Left ventricle myocardium inferior (tissue), 1 donor: ENCODE measurements at regions not wholly inside any gene's neighbourhood (a gene's known extent, or its start where the extent isn't known, plus 50 kb on each side); places are given as distances from the start of the nearest gene placed in this dataset.

ENCODE experiments used
- DNase-seq: peaks from one replicate; pipeline ENCODE4 v3.0.0-alpha.2; 2020
- H3K27ac ChIP-seq: fragments of 200-600 bp; replicated peaks from 2 replicates; pipeline ENCODE4 v1.8.0; 2021
- H3K27me3 ChIP-seq: fragments of 200-600 bp; 2 replicates; pipeline ENCODE4 v1.8.0; 2021; ENCODE audit warnings: low read depth
- H3K36me3 ChIP-seq: fragments of 200-600 bp; 2 replicates; pipeline ENCODE4 v1.8.0; 2021
- H3K4me1 ChIP-seq: fragments of 200-600 bp; 2 replicates; pipeline ENCODE4 v1.8.0; 2021
- H3K4me3 ChIP-seq: fragments of 200-600 bp; 2 replicates; pipeline ENCODE4 v1.8.0; 2021; ENCODE audit warnings: mild to moderate bottlenecking, moderate library complexity
- H3K9me3 ChIP-seq: fragments of 200-600 bp; replicated peaks from 2 replicates; pipeline ENCODE4 v1.8.0; 2021
- intact Hi-C: fragments of 100-400 bp; cut with micrococcal nuclease; formaldehyde crosslinking; loops from one replicate; pipeline ENCODE4 v1.11.0; 2022
- TF ChIP-seq, protein P1 (sequence below): fragments of 200-600 bp; IDR thresholded peaks from 2 replicates; pipeline ENCODE4 v1.8.0; 2021; ENCODE audit warnings: antibody characterized with exemption, mild to moderate bottlenecking, borderline replicate concordance
- donor health status: DM: no; HTN: yes; CAD: no; lungs with severe emphysema.

DNA sequence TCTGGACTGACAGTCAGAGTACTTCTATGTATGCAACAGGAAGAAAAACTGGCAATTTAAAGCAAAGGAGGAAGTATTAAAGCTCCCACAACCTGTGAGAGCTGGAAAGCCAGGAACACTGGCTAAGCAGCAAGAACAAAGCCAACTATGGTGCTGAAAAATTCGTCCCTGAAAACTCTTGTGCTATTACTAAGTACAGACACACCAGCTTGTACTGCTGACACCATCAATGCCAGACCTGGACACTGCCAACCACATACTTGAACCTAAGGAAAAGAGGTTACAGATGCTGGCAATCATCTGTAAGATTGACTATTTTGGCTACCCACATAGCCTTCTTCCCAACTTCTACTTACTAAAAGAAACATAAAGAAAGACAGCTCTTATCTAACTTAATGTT is 1110.6 kb downstream of the SORCS3 start:
- intact Hi-C loops, result no loop called here
- TF ChIP-seq, protein P1, sequence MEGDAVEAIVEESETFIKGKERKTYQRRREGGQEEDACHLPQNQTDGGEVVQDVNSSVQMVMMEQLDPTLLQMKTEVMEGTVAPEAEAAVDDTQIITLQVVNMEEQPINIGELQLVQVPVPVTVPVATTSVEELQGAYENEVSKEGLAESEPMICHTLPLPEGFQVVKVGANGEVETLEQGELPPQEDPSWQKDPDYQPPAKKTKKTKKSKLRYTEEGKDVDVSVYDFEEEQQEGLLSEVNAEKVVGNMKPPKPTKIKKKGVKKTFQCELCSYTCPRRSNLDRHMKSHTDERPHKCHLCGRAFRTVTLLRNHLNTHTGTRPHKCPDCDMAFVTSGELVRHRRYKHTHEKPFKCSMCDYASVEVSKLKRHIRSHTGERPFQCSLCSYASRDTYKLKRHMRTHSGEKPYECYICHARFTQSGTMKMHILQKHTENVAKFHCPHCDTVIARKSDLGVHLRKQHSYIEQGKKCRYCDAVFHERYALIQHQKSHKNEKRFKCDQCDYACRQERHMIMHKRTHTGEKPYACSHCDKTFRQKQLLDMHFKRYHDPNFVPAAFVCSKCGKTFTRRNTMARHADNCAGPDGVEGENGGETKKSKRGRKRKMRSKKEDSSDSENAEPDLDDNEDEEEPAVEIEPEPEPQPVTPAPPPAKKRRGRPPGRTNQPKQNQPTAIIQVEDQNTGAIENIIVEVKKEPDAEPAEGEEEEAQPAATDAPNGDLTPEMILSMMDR, result no peak
- no peak overlapping the region for H3K4me3 ChIP-seq
- H3K27ac ChIP-seq, result peak overlapping the region; percentile 4
- peaks cover 20% of the 10 kb centered on the region for H3K4me1 ChIP-seq
- no peaks in the 10 kb centered on the region for H3K27me3 ChIP-seq
- no peak for DNase-seq
- no peaks in the 10 kb centered on the region for H3K9me3 ChIP-seq
- H3K36me3 ChIP-seq, result no peaks in the 10 kb centered on the region

DNA sequence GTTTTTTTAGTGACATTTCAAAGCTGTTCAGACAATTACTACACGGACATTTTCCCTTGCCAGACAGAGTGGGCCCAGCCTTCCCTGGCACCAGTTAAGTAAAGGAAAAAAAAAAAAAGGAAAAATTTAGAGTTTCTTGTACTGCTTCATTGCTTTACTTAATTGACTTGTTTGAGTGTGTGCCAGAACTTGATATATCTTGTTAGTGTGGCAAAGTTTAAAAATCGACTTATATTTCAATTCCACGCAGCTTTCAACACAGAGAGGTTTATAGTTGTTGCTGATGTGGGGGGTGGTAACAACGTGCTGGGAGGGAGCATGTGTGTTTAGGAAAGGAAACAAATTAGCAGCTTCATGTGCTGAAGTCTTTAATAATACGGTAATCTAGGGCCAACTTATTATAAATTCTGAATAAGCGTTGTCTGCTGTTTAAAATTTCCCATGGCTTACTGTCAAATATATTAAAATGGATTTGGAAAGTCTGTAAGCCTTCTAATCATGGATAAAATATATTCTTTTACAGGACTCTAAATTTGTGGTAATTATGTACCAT is 1104.6 kb downstream of the SORCS3 start:
- Histone ChIP-seq H3K27ac (no peak overlapping the region), H3K27me3 (no peaks in the 10 kb centered on the region), H3K36me3 (no peaks in the 10 kb centered on the region), H3K9me3 (peaks cover 3% of the 10 kb centered on the region), H3K4me3 (no peak overlapping the region), H3K4me1 (peaks cover 13% of the 10 kb centered on the region)
- intact Hi-C loops, result no loop called here
- TF ChIP-seq, protein P1, result no peak
- DNase-seq, result no peak

DNA sequence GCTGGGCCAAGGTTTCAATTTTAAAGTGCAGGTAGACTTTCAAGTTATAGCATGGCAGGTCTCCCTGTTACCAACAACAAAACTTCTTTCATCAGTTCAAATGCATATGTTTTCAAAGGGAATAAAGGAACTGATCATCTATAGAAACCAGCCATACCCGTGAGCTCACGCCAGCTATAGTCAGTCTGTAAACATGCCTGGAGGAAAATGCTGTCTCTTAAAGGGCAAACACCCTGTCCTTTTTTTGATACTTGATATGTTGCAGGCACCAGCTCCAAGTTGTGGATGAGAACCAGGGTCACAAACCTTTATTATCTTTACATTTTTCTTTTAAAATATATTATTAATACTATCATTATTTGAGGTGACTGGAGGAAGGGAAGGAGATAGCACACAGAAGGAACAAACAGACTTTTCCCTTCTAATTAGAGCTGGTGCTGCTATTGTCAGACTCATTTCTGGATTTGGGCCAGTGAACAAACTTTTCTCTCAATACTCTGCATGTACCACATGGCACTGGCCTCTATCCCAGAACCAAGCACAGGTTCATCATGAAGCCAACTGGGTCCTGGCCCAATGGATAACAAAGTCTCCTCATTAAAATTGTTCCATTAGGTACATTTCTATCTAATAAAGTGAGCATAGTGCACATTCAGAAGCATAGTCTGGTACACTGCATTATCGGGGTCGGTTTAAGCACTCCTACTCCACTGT is 1102.4 kb downstream of the SORCS3 start:
- TF ChIP-seq, protein P1, result no peak
- peak; percentile 18 for DNase-seq
- Histone ChIP-seq H3K36me3 (no peaks in the 10 kb centered on the region), H3K4me3 (no peak overlapping the region), H3K27me3 (no peaks in the 10 kb centered on the region), H3K27ac (peak overlapping the region; percentile 85), H3K4me1 (peaks cover 13% of the 10 kb centered on the region), H3K9me3 (peaks cover 4% of the 10 kb centered on the region)
- intact Hi-C loops, result no loop called here

DNA sequence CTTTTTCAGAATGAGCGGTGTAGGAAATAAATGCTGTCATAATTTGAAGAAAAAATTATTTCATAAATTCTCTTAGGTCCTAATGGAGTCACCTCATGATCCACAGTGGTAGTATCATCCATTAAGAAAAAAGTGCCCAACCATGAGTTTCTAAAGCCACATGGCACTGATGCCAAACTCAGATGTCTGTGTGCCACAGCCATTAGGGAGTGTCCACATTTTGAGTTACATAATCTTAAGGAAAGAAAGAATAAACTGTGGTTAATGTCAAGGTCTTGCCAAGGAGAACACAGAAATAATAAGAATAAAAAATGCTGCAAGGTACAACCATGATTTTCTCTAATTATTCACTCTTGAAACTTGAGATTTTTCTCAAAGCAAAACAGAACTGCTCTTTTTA is 1101.8 kb downstream of the SORCS3 start:
- intact Hi-C loops, result no loop called here

DNA sequence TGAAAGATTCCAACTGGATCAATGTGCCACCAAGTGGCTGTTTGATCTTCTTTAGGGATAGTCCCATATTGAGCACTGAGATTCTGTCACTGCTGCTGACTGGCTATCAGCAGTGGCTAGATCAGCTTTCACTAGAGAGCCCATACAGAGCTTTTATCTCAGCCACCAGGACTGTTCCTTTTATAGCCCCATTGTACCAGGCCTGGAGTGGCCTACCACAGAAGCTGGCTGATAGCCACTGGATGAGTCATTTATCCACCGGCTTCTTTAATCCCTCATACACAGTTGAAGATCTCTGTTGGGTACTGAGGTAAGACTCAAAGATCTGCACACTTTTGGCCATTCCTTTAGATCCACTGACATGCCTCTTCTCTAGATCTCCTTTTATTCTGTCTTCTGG is 1101.1 kb downstream of the SORCS3 start:
- peak overlapping the region; percentile 85 for H3K27ac ChIP-seq
- intact Hi-C loops, result no loop called here

More for the DNA sequence above, 1101.8 kb downstream of the SORCS3 start:
- Histone ChIP-seq H3K4me1 (peaks cover 13% of the 10 kb centered on the region), H3K27me3 (no peaks in the 10 kb centered on the region), H3K9me3 (peaks cover 5% of the 10 kb centered on the region), H3K27ac (peak overlapping the region; percentile 85), H3K36me3 (no peaks in the 10 kb centered on the region), H3K4me3 (no peak overlapping the region)
- DNase-seq, result no peak
- TF ChIP-seq, protein P1, result no peak

More for the DNA sequence above, 1101.1 kb downstream of the SORCS3 start:
- H3K9me3 ChIP-seq, result peaks cover 10% of the 10 kb centered on the region
- TF ChIP-seq, protein P1, result no peak
- no peaks in the 10 kb centered on the region for H3K36me3 ChIP-seq
- peak; percentile 19 for DNase-seq
- peaks cover 13% of the 10 kb centered on the region for H3K4me1 ChIP-seq
- H3K4me3 ChIP-seq, result no peak overlapping the region
- no peaks in the 10 kb centered on the region for H3K27me3 ChIP-seq
